AG10803 (cell line): ENCODE measurements at regions not wholly inside any gene's neighbourhood (a gene's known extent, or its start where the extent isn't known, plus 50 kb on each side); places are given as distances from the start of the nearest gene placed in this dataset.

Experiments
- DNase-seq: peaks from one replicate; pipeline ENCODE4 v3.0.0; 2010; ENCODE audit warnings: low read depth
- H3K4me3 ChIP-seq: 2 replicates; pipeline ENCODE4 v1.5.1; 2011; ENCODE audit warnings: mild to moderate bottlenecking, low read length, control low read depth
- CTCF ChIP-seq: conservative IDR thresholded peaks from 2 replicates; pipeline ENCODE4 v1.5.1; 2011; ENCODE audit warnings: mild to moderate bottlenecking, low read length, control low read depth, inconsistent platforms

- no peak for TF ChIP-seq CTCF
- DNase-seq, result no peak
- H3K4me3 ChIP-seq, result no peak overlapping the region
Measured at GRCh38 chr22:49487950-49488349, 339.7 kb downstream of the BRD1 start.

- no peak for DNase-seq
- H3K4me3 ChIP-seq, result no peak overlapping the region
- no peak for TF ChIP-seq CTCF
Measured at GRCh38 chr22:49486225-49486624, 341.4 kb downstream of the BRD1 start.

- no peak overlapping the region for H3K4me3 ChIP-seq
- no peak for TF ChIP-seq CTCF
- no peak for DNase-seq
Measured at GRCh38 chr22:49483946-49484345, 343.7 kb downstream of the BRD1 start.

- TF ChIP-seq CTCF, result no peak
- no peak for DNase-seq
- H3K4me3 ChIP-seq, result no peak overlapping the region
Measured at GRCh38 chr22:49483281-49483870, 344.3 kb downstream of the BRD1 start.

GRCh38 chr22:49482811-49483210, 344.9 kb downstream of the BRD1 start:
- no peak for DNase-seq
- no peak overlapping the region for H3K4me3 ChIP-seq
- TF ChIP-seq CTCF, result no peak

GRCh38 chr22:49481659-49482399, 345.8 kb downstream of the BRD1 start:
- no peak for DNase-seq
- TF ChIP-seq CTCF, result no peak
- no peak overlapping the region for H3K4me3 ChIP-seq
